Progenitor cell of endocrine pancreas (in vitro differentiated cells): ENCODE measurements at regions not wholly inside any gene's neighbourhood (a gene's known extent, or its start where the extent isn't known, plus 50 kb on each side); places are given as distances from the start of the nearest gene placed in this dataset.

Experiments
- DNase-seq: peaks from one replicate; pipeline ENCODE4 v3.0.0; 2021; ENCODE audit warnings: low spot score; ENCODE audit not compliant: unreplicated experiment
- H3K27ac Mint-ChIP-seq: 2 replicates; pipeline ENCODE4 v1.8.0; 2021; ENCODE audit warnings: mild to moderate bottlenecking, moderate library complexity, mixed read lengths
- H3K27me3 Mint-ChIP-seq: 2 replicates; pipeline ENCODE4 v1.8.0; 2021; ENCODE audit warnings: mixed read lengths
- H3K36me3 Mint-ChIP-seq: 2 replicates; pipeline ENCODE4 v1.8.0; 2022; ENCODE audit warnings: mixed read lengths; ENCODE audit not compliant: insufficient read depth
- H3K4me1 Mint-ChIP-seq: 2 replicates; pipeline ENCODE4 v1.8.0; 2021; ENCODE audit warnings: low read depth, mixed read lengths
- H3K4me3 Mint-ChIP-seq: 2 replicates; pipeline ENCODE4 v1.8.0; 2021; ENCODE audit warnings: low read depth, mild to moderate bottlenecking, moderate library complexity, mixed read lengths
- H3K9me3 Mint-ChIP-seq: 2 replicates; pipeline ENCODE4 v1.8.0; 2021; ENCODE audit warnings: low read depth, mixed read lengths
- TF ChIP-seq, protein P1 (sequence below): fragments of 200-600 bp; sonication (generic); IDR thresholded peaks from one replicate; pipeline ENCODE4 v1.5.0; 2021; ENCODE audit warnings: antibody characterized with exemption, mild to moderate bottlenecking; ENCODE audit not compliant: unreplicated experiment

DNA sequence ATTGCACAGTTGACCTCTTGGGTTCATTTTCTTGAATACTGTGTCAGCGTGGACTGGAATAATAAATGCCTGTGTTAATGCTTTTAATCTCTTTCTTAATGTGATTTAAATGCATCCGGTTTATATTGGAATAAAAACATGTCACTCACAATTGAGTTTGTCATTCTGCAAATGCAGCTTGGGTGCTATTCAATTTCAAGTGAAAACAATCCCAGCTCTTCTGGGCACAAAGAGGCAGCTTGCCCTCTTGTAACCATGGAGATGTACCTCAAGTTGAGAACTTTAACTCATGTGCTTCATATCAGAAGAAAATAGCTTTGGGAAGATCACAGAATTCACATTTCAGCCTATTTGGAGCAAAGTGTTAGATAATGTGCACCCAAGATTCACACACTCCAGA, 355.7 kb upstream of the GNPDA2 start:
- no peaks in the 10 kb centered on the region for H3K27me3 Mint-ChIP-seq
- H3K4me3 Mint-ChIP-seq: no peak overlapping the region
- no peaks in the 10 kb centered on the region for H3K36me3 Mint-ChIP-seq
- no peaks in the 10 kb centered on the region for H3K9me3 Mint-ChIP-seq
- H3K27ac Mint-ChIP-seq: no peak overlapping the region
- DNase-seq: no peak
- H3K4me1 Mint-ChIP-seq: no peaks in the 10 kb centered on the region
- TF ChIP-seq, protein P1, sequence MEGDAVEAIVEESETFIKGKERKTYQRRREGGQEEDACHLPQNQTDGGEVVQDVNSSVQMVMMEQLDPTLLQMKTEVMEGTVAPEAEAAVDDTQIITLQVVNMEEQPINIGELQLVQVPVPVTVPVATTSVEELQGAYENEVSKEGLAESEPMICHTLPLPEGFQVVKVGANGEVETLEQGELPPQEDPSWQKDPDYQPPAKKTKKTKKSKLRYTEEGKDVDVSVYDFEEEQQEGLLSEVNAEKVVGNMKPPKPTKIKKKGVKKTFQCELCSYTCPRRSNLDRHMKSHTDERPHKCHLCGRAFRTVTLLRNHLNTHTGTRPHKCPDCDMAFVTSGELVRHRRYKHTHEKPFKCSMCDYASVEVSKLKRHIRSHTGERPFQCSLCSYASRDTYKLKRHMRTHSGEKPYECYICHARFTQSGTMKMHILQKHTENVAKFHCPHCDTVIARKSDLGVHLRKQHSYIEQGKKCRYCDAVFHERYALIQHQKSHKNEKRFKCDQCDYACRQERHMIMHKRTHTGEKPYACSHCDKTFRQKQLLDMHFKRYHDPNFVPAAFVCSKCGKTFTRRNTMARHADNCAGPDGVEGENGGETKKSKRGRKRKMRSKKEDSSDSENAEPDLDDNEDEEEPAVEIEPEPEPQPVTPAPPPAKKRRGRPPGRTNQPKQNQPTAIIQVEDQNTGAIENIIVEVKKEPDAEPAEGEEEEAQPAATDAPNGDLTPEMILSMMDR: no peak

DNA sequence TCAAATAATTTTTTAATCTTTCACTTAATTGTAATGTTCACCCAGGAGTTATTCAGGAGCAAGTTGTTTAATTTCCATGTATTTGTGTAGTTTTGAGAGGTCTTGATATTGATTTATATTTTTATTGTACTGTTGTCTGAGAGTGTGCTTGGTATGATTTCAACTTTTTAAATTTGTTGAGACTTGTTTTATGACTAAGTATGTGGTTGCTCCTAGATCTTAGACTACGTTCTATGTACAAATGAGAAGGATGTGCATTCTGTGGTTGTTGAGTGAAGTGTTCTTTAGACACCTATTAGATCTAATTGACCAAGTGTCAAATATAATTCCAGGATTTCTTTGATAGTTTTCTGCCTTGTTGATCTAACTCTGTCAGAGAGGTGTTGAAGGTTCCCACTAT, 353.3 kb upstream of the GNPDA2 start:
- TF ChIP-seq, protein P1: no peak
- no peaks in the 10 kb centered on the region for H3K36me3 Mint-ChIP-seq
- no peak overlapping the region for H3K4me3 Mint-ChIP-seq
- H3K9me3 Mint-ChIP-seq: no peaks in the 10 kb centered on the region
- H3K27ac Mint-ChIP-seq: no peak overlapping the region
- H3K27me3 Mint-ChIP-seq: no peaks in the 10 kb centered on the region
- no peaks in the 10 kb centered on the region for H3K4me1 Mint-ChIP-seq
- no peak for DNase-seq

DNA sequence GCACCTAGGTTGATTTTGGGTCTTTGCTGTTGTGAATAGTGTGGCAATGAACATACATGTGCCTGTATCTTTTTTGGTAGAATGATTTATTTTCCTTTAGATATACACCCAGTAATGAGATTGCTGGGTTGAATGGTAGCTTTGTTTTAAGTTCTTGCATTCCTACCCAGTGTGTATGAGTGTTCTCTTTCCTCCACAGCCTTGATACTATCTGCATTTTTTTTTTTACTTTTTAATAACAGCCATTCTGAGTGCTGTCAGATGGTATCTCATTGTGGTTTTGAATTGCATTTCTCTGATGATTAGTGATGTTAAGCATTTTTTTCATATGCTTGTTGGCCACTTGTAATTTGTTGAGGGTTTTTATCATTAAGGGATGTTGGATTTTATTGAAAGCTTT, 351.8 kb upstream of the GNPDA2 start:
- Mint-ChIP-seq H3K27me3 (no peaks in the 10 kb centered on the region), H3K4me1 (no peaks in the 10 kb centered on the region)

DNA sequence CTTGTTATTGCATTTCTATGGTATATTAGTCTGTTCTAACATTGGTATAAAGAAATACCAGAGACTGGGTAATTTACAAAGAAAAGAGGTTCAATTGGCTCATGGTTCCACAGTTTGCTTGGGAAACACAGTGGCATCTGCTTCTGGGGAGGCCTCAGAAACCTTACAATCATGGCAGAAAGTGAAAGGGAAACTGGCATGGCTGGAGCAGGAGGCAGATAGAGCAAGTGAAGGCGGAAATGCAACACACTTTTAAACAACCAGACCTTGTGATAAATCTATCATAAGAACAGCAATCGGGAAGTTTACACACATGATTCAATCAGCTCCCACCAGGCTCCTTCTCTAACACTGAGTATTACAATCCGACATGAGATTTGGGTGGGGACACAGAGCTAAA, 346.6 kb upstream of the GNPDA2 start:
- TF ChIP-seq, protein P1: no peak
- no peak for DNase-seq
- Mint-ChIP-seq H3K9me3 (peaks cover 6% of the 10 kb centered on the region), H3K27ac (no peak overlapping the region), H3K27me3 (no peaks in the 10 kb centered on the region), H3K4me1 (no peaks in the 10 kb centered on the region), H3K36me3 (no peaks in the 10 kb centered on the region), H3K4me3 (no peak overlapping the region)

More for the DNA sequence above, 351.8 kb upstream of the GNPDA2 start:
- TF ChIP-seq, protein P1: no peak
- DNase-seq: no peak
- no peak overlapping the region for H3K27ac Mint-ChIP-seq
- no peaks in the 10 kb centered on the region for H3K36me3 Mint-ChIP-seq
- no peaks in the 10 kb centered on the region for H3K9me3 Mint-ChIP-seq
- H3K4me3 Mint-ChIP-seq: no peak overlapping the region

DNA sequence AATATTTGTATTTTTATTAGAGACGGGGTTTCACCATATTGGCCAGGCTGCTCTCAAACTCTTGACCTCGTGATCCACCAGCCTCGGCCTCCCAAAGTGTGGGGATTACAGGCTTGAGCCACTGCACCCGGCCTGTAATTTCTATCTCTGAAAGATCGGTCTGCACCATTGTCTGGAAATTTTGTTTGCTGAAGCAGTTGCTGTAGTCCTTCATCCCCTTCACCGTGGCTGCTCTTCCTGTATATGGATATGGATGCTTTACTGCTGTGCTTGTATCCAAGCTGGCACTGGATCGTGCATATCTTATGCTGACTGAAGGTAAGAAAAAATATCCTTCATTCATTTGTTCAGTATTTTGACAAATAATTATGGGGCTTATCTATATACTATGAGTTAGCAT, 338.4 kb upstream of the GNPDA2 start:
- no peak overlapping the region for H3K27ac Mint-ChIP-seq
- no peak for DNase-seq
- TF ChIP-seq, protein P1: no peak
- peaks cover 8% of the 10 kb centered on the region for H3K9me3 Mint-ChIP-seq
- no peaks in the 10 kb centered on the region for H3K36me3 Mint-ChIP-seq
- no peaks in the 10 kb centered on the region for H3K4me1 Mint-ChIP-seq
- no peaks in the 10 kb centered on the region for H3K27me3 Mint-ChIP-seq
- no peak overlapping the region for H3K4me3 Mint-ChIP-seq

DNA sequence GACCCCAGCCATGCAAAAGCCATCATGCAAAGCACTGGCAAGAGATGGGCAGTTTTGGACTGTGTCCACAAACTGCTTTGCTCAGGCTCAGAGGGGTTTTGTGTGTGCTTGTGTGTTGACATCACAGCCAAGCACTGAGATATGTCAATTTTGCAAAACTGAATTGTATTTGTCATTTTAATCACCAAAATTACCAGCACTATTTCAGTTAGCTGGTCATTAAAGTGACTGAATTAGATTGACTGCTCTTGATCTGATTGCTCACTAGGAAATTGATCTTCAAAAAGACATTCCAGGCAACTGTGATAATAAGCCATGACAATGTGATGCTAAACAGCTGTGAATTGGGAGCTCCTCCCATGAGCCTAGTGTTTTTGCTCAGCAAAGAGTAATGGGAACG, 337.3 kb upstream of the GNPDA2 start:
- peaks cover 3% of the 10 kb centered on the region for H3K9me3 Mint-ChIP-seq
- no peak for DNase-seq
- H3K27ac Mint-ChIP-seq: no peak overlapping the region
- no peaks in the 10 kb centered on the region for H3K27me3 Mint-ChIP-seq
- H3K4me3 Mint-ChIP-seq: no peak overlapping the region
- TF ChIP-seq, protein P1: no peak
- no peaks in the 10 kb centered on the region for H3K4me1 Mint-ChIP-seq
- no peaks in the 10 kb centered on the region for H3K36me3 Mint-ChIP-seq
